Breast epithelium (tissue), 4 donors: ENCODE measurements at regions not wholly inside any gene's neighbourhood (a gene's known extent, or its start where the extent isn't known, plus 50 kb on each side); places are given as distances from the start of the nearest gene placed in this dataset.

Source experiments
- DNase-seq, 2 donors: peaks; one replicate each; pipeline ENCODE4 v3.0.0-alpha.2; 2019; ENCODE audit warnings: low spot score in 2 of 2
- H3K27ac ChIP-seq, 2 donors: fragments of 200-600 bp; sonication (generic) in 1 of 2; one replicate each; pipeline ENCODE4 v1.5.1; 2016 to 2019; ENCODE audit warnings: mild to moderate bottlenecking in 1 of 2
- H3K27me3 ChIP-seq, 2 donors: fragments of 200-600 bp; sonication (generic) in 1 of 2; one replicate each; pipeline versions ENCODE4 v1.5.1 to v1.6.0; 2017 to 2019; ENCODE audit warnings: control low read depth in 1 of 2, mild to moderate bottlenecking in 1 of 2
- H3K36me3 ChIP-seq: fragments of 200-600 bp; one replicate; pipeline ENCODE4 v1.5.1; 2019
- H3K4me1 ChIP-seq, 2 donors: fragments of 200-600 bp; sonication (generic); one replicate each; pipeline ENCODE4 v1.5.1; 2016 to 2019; ENCODE audit warnings: control low read depth in 1 of 2
- H3K4me3 ChIP-seq, 3 donors: fragments of 200-600 bp; sonication (generic); 1 replicate in 2 of 3; 2 replicates in 1 of 3; pipeline ENCODE4 v1.5.1; 2016 to 2019; ENCODE audit warnings: mild to moderate bottlenecking in 3 of 3, moderate library complexity in 2 of 3
- H3K9me3 ChIP-seq, 2 donors: fragments of 200-600 bp; sonication (generic) in 1 of 2; one replicate each; pipeline ENCODE4 v1.5.1; 2016 to 2019; ENCODE audit warnings: control low read depth in 1 of 2
- CTCF ChIP-seq, 3 donors: fragments of 450-650 bp; IDR thresholded peaks; one replicate each; pipeline ENCODE4 v1.5.1; 2016 to 2017; ENCODE audit warnings: antibody characterized with exemption in 3 of 3, mild to moderate bottlenecking in 3 of 3, moderate library complexity in 3 of 3
- POLR2A ChIP-seq: fragments of 450-650 bp; IDR thresholded peaks from one replicate; pipeline ENCODE4 v1.6.1; 2016; ENCODE audit warnings: antibody characterized with exemption, mild to moderate bottlenecking, moderate library complexity
- POLR2AphosphoS5 ChIP-seq, 3 donors: sonication (generic); formaldehyde crosslinking; IDR thresholded peaks; one replicate each; pipeline ENCODE4 v1.6.1; 2017; ENCODE audit warnings: antibody characterized with exemption in 3 of 3
- intact Hi-C: fragments of 100-400 bp; cut with DNase I; formaldehyde crosslinking; loops from one replicate; pipeline ENCODE4 v1.15.1; 2023; ENCODE audit warnings: low total_unique reads

DNA sequence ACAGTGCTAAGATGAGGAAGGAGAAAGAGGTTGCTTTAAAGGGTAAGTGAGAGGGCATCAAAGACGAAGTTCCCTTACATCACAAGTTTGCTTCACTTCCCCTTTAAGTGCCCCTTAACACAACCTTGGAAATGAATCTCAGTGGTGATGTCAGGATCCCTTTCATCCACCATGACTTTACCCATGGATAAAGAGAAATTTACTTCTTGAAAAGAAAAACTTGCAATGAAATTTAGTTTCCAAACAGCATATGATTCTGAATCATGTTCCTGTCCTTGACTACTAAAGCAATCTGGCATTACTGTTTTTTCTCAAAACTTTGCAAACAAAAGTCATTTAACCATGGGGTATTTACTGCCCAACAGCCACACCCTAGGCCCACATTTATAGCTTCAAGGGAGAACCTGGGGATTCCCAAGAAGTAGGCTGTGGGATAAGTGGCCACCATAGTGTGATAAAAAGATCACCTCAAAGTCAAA is 135.9 kb downstream of the ITGB8 start:
- Histone ChIP-seq H3K36me3 (no peaks in the 10 kb centered on the region), H3K9me3 (no peaks in the 10 kb centered on the region), H3K27ac (no peak overlapping the region), H3K4me1 (no peaks in the 10 kb centered on the region), H3K27me3 (no peaks in the 10 kb centered on the region), H3K4me3 (no peak overlapping the region)
- TF ChIP-seq POLR2AphosphoS5 (IDR thresholded peaks at IDR 0.05), result no peak
- no peak for TF ChIP-seq POLR2A
- TF ChIP-seq CTCF (IDR thresholded peaks at IDR 0.05), result no peak
- intact Hi-C loops, result no loop called here
- no peak for DNase-seq

DNA sequence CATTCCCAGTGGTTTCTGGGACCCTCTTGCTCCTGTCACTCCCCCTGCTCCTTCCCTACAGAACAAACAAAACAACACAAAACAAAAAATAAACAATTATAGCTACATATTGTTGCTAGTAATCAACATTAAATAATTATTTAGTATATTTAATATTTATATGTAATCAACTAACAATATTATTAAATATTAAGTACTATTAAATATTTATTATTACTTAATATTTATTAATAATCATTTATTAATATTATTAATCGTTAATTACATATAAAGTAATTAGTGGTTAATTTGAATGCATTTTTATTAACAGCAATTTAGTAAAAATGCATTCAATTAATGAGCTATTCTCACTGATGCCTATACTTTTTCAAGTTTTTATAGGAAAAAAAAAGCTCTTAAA is 139.4 kb downstream of the ITGB8 start:
- TF ChIP-seq POLR2A, result no peak
- TF ChIP-seq POLR2AphosphoS5 (IDR thresholded peaks at IDR 0.05), result no peak
- no peak for TF ChIP-seq CTCF (IDR thresholded peaks at IDR 0.05)
- H3K9me3 ChIP-seq, result no peaks in the 10 kb centered on the region
- intact Hi-C loops, result no loop called here
- no peaks in the 10 kb centered on the region for H3K36me3 ChIP-seq
- H3K4me1 ChIP-seq, result no peaks in the 10 kb centered on the region
- H3K4me3 ChIP-seq, result no peak overlapping the region
- no peak for DNase-seq
- H3K27ac ChIP-seq, result no peak overlapping the region
- no peaks in the 10 kb centered on the region for H3K27me3 ChIP-seq

DNA sequence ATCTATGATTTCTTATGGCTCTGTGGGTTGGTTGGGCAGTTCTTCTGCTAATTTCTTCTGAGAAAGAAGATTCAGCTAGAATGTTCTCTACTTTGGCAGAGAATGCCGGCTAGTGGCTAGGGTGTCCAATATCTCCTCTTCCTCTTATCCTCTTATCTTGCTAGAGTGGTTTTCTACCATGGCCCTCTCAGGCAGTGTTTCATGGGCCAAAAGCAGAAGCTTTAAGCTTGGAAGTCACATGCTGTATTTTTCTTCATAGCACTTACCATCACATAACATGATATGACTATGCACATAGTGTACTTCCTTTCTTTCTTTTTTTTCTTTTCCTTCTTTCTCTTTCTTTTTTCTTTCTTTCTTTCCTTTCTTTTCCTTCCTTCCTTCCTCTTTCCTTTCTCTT is 140.0 kb downstream of the ITGB8 start:
- DNase-seq, result no peak
- Histone ChIP-seq H3K27ac (no peak overlapping the region), H3K36me3 (no peaks in the 10 kb centered on the region), H3K4me1 (no peaks in the 10 kb centered on the region), H3K4me3 (no peak overlapping the region), H3K27me3 (no peaks in the 10 kb centered on the region), H3K9me3 (no peaks in the 10 kb centered on the region)
- intact Hi-C loops, result no loop called here
- TF ChIP-seq CTCF (IDR thresholded peaks at IDR 0.05) (no peak), POLR2A (no peak), POLR2AphosphoS5 (IDR thresholded peaks at IDR 0.05) (no peak)

- no peak for TF ChIP-seq POLR2A
- TF ChIP-seq CTCF (IDR thresholded peaks at IDR 0.05), result no peak
- TF ChIP-seq POLR2AphosphoS5 (IDR thresholded peaks at IDR 0.05), result no peak
- Histone ChIP-seq H3K9me3 (no peaks in the 10 kb centered on the region), H3K4me1 (no peaks in the 10 kb centered on the region), H3K4me3 (no peak overlapping the region), H3K27ac (no peak overlapping the region), H3K36me3 (no peaks in the 10 kb centered on the region), H3K27me3 (no peaks in the 10 kb centered on the region)
- intact Hi-C loops, result no loop called here
- no peak for DNase-seq
Observed at GRCh38 chr7:20474249-20474648, 141.2 kb upstream of the ABCB5 start.

- Histone ChIP-seq H3K36me3 (no peaks in the 10 kb centered on the region), H3K4me1 (no peaks in the 10 kb centered on the region), H3K9me3 (no peaks in the 10 kb centered on the region), H3K27ac (no peak overlapping the region), H3K27me3 (no peaks in the 10 kb centered on the region), H3K4me3 (no peak overlapping the region)
- no peak for DNase-seq
- intact Hi-C loops, result no loop called here
- no peak for TF ChIP-seq CTCF (IDR thresholded peaks at IDR 0.05)
- TF ChIP-seq POLR2A, result no peak
- no peak for TF ChIP-seq POLR2AphosphoS5 (IDR thresholded peaks at IDR 0.05)
Observed at GRCh38 chr7:20475756-20476155, 139.7 kb upstream of the ABCB5 start.
